BLaER1 treated with 17β-estradiol and CSF1 and Interleukin-3, amounts not matched to agents 10 nM and 100 nM (cell line): ENCODE measurements at regions not wholly inside any gene's neighbourhood (a gene's known extent, or its start where the extent isn't known, plus 50 kb on each side); places are given as distances from the start of the nearest gene placed in this dataset.
A peak's percentile ranks its signal among the peaks of the same experiment; 100 is the strongest.

ENCODE experiments used
- H3K27ac ChIP-seq, 11 experiments: shearing (Covaris generic); formaldehyde crosslinking; 2 replicates each; pipeline ENCODE4 v1.8.1; 2022
- H3K27me3 ChIP-seq, 11 experiments: shearing (Covaris generic); formaldehyde crosslinking; 2 replicates each; pipeline ENCODE4 v1.8.1; 2022
- H3K36me3 ChIP-seq, 11 experiments: shearing (Covaris generic); formaldehyde crosslinking; 2 replicates each; pipeline ENCODE4 v1.8.1; 2022
- H3K4me1 ChIP-seq, 10 experiments: shearing (Covaris generic); formaldehyde crosslinking; 2 replicates each; pipeline ENCODE4 v1.8.1; 2022
- H3K4me2 ChIP-seq, 11 experiments: shearing (Covaris generic); formaldehyde crosslinking; 2 replicates each; pipeline ENCODE4 v1.8.1; 2022
- H3K4me3 ChIP-seq, 10 experiments: shearing (Covaris generic); formaldehyde crosslinking; 2 replicates each; pipeline ENCODE4 v1.8.1; 2022
- H3K9ac ChIP-seq, 11 experiments: shearing (Covaris generic); formaldehyde crosslinking; 2 replicates each; pipeline ENCODE4 v1.8.1; 2022
- H3K9me3 ChIP-seq, 11 experiments: shearing (Covaris generic); formaldehyde crosslinking; replicated peaks in 1 of 11; 2 replicates each; pipeline ENCODE4 v1.8.1; 2022
- H4K20me1 ChIP-seq, 11 experiments: shearing (Covaris generic); formaldehyde crosslinking; 2 replicates each; pipeline ENCODE4 v1.8.1; 2022
- Cebpa-rat ChIP-seq, 11 experiments: shearing (Covaris generic); IDR thresholded peaks; 2 replicates each; pipeline ENCODE4 v1.8.1; 2022

DNA sequence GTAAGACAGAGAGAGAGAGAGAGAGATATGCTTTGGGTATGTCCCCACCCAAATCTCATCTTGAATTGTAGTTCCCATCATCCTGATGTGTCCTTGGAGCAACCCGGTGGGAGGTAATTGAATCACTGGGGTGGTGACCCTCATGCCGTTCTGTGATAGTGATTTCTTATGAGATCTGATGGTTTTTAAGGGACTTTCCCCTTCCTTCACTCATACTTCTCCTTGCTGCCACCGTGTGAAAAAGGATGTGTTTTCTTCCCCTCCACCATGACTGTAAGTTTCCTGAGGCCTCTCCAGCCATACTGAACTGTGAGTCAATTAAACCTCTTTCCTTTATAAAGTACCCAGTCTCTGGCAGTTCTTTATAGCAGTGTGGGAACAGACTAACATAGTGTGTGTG lies 60.3 kb downstream of the EOMES start:
- Histone ChIP-seq H3K27ac (no peak overlapping the region), H3K4me2 (peak overlapping the region in 2 of 11 experiments; percentile 24 to 31; a peak in 3 of 22 replicates), H3K9me3 (peaks cover 0 to 11% (median 0%) of the 10 kb centered on the region in 11 experiments; a peak in 2 of 22 replicates), H4K20me1 (no peaks in the 10 kb centered on the region), H3K4me1 (peaks cover 10 to 33% (median 13%) of the 10 kb centered on the region in 10 experiments), H3K9ac (no peak overlapping the region), H3K27me3 (no peaks in the 10 kb centered on the region), H3K36me3 (no peaks in the 10 kb centered on the region), H3K4me3 (no peak overlapping the region)
- no peak for TF ChIP-seq Cebpa-rat (IDR thresholded peaks at IDR 0.05)

DNA sequence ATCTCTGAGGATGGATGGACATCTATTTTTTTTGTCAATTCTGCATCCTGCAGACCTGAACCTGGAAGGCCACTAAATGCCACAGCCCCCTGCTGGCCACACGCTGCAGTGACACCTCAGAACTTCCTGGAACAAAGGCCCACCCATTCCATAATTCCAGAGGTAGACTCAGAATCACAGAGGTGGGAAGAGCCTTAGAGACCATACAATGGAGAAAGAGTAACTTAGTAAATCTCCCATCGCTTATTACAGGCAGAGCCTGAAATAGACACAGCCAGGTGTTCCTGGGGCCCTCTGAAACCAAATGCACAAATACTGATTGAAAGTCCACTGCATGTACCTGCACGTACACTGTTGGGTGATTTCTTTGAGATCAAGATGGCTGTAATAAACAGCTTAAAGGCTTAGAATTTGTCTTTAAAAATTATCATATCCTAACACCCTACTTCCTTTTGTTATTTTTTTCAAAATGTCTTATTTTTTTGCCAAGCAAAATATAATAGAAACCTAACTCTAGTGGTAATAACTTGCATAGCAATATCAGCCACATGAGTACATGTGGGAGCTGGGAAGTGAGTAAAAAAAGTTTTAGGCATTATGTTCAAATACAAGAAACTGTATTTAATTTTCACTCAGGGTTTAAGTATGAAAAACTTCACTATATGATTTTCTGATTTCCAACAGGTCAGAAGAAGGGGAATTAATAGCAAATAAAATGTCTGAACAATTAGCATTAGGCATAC lies 62.7 kb downstream of the EOMES start:
- Histone ChIP-seq H4K20me1 (no peaks in the 10 kb centered on the region), H3K27me3 (no peaks in the 10 kb centered on the region), H3K4me3 (no peak overlapping the region), H3K9ac (no peak overlapping the region), H3K36me3 (no peaks in the 10 kb centered on the region), H3K27ac (no peak overlapping the region; a peak in 1 of 22 replicates), H3K4me2 (no peak overlapping the region), H3K9me3 (peaks cover 0 to 11% (median 0%) of the 10 kb centered on the region in 11 experiments; a peak in 2 of 22 replicates), H3K4me1 (peaks cover 0 to 19% (median 0%) of the 10 kb centered on the region in 10 experiments; a peak in 3 of 20 replicates)
- TF ChIP-seq Cebpa-rat (IDR thresholded peaks at IDR 0.05): no peak

DNA sequence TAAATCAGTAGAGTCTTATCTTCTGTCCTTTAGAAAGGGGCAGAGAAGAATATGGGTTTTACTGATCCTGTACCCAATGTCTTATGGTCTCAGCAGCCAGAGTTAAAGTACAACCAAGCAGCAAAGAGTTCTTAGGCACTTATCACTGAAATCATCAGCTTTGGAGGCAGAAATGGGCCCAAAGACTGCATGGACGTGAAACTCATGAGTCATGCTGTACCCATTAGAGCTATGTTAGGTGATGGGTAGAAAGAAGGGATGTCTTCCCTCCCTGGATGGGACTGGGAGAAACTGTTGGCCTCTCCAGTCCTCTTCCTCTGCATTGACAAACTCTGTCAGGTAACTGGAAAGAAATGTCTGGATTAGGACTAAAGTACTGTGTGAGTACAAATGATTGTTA lies 63.4 kb downstream of the EOMES start:
- Histone ChIP-seq H3K27me3 (no peaks in the 10 kb centered on the region), H3K36me3 (no peaks in the 10 kb centered on the region), H3K4me3 (no peak overlapping the region), H3K9me3 (peaks cover 0 to 11% (median 0%) of the 10 kb centered on the region in 11 experiments; a peak in 2 of 22 replicates), H3K9ac (no peak overlapping the region), H4K20me1 (no peaks in the 10 kb centered on the region), H3K4me1 (peaks cover 0 to 19% (median 0%) of the 10 kb centered on the region in 10 experiments; a peak in 3 of 20 replicates), H3K27ac (no peak overlapping the region), H3K4me2 (no peak overlapping the region)
- TF ChIP-seq Cebpa-rat (IDR thresholded peaks at IDR 0.05): no peak

DNA sequence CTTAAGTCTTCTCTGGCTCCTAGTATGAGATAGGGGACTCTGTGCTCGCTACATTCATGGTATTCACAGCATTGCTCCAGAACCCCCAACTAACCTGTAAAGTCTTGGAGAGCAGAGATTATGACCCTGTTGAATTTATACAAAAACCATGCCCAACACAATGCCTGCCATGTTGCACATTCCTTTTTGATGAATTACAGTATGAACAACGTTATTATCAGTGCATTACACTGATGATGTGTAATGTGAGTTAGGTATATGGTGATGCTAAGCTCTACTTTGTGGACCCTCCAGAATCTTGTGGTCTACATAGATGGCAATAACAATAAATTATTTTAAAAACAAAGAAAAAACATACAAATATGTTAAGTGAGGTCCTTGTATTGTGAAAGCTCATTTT lies 64.3 kb downstream of the EOMES start:
- peaks cover 0 to 19% (median 0%) of the 10 kb centered on the region in 10 experiments; a peak in 3 of 20 replicates for H3K4me1 ChIP-seq
- H4K20me1 ChIP-seq: no peaks in the 10 kb centered on the region
- H3K27ac ChIP-seq: no peak overlapping the region
- peaks cover 0 to 10% (median 0%) of the 10 kb centered on the region in 11 experiments; a peak in 2 of 22 replicates for H3K9me3 ChIP-seq
- H3K9ac ChIP-seq: no peak overlapping the region
- H3K4me3 ChIP-seq: no peak overlapping the region
- H3K4me2 ChIP-seq: no peak overlapping the region
- no peak for TF ChIP-seq Cebpa-rat (IDR thresholded peaks at IDR 0.05)
- no peaks in the 10 kb centered on the region for H3K27me3 ChIP-seq
- no peaks in the 10 kb centered on the region for H3K36me3 ChIP-seq

DNA sequence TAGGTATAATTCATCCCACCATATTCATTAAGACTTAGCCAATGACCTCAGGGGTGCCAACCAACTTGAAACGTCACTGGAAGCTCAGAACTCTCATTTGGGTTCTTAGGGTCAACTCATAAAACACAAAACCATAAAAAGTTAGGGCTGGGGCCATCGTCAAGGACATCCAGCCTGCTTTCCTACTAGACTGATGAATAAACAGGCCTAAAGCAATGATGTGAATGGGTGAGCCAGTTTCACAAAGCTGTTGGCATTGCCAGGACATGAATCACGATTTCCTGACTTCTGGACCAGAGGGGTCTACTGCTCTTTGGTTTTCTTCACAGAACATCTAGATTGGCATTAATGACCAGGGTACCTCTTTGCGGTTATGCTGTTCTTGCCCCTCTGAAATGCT lies 64.7 kb downstream of the EOMES start:
- Histone ChIP-seq H3K4me2 (no peak overlapping the region), H3K9me3 (peaks cover 0 to 5% (median 0%) of the 10 kb centered on the region in 11 experiments; a peak in 2 of 22 replicates), H3K4me1 (peaks cover 0 to 14% (median 0%) of the 10 kb centered on the region in 10 experiments; a peak in 3 of 20 replicates), H3K27me3 (no peaks in the 10 kb centered on the region), H3K27ac (no peak overlapping the region), H3K36me3 (no peaks in the 10 kb centered on the region), H4K20me1 (no peaks in the 10 kb centered on the region), H3K4me3 (no peak overlapping the region), H3K9ac (no peak overlapping the region)
- no peak for TF ChIP-seq Cebpa-rat (IDR thresholded peaks at IDR 0.05)

DNA sequence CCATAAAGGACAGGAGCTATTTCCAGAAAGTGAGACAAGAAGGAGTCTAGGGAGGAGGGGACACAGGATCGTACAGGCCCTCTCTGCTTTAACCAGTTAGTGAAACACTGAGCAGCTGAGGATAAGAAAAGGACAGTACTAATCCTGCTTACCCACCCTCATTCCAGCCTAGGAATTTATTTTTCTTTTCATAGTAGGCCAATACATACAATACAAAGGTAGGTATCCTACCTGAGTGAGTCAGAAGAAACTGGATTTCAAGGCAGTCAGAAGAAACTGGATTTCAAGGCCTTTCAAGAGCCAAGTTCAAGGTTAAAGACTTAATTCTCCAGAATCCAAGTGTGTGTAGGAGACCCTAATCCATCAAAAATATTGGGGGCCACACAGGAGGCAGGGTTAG lies 65.3 kb downstream of the EOMES start:
- Histone ChIP-seq H3K4me3 (no peak overlapping the region), H3K36me3 (no peaks in the 10 kb centered on the region), H4K20me1 (no peaks in the 10 kb centered on the region), H3K4me2 (no peak overlapping the region), H3K4me1 (peaks cover 0 to 8% (median 0%) of the 10 kb centered on the region in 10 experiments; a peak in 3 of 20 replicates), H3K27me3 (no peaks in the 10 kb centered on the region), H3K9ac (no peak overlapping the region), H3K27ac (no peak overlapping the region), H3K9me3 (no peaks in the 10 kb centered on the region; a peak in 1 of 22 replicates)
- TF ChIP-seq Cebpa-rat (IDR thresholded peaks at IDR 0.05): no peak

DNA sequence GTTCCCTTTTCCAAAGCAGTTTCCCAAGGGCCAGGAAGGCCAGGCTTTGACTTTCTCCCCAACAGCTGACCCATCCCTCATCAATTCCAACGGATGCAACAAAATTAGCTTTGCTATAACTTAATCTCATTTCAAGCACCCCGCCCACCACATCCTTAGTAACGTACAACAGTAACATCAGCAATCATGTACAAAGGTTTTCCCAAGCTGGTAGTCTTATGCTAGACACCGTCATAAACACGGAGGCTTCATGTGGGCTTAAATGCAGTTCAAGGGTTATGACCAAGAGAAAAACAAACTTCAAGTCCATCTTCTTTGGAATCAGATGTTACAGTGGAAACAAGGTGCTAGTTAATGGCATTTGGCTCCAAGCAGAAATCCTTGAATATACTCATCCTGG lies 66.6 kb downstream of the EOMES start:
- Histone ChIP-seq H3K4me2 (no peak overlapping the region), H3K4me1 (no peaks in the 10 kb centered on the region), H3K9me3 (no peaks in the 10 kb centered on the region), H3K27me3 (no peaks in the 10 kb centered on the region), H3K36me3 (no peaks in the 10 kb centered on the region), H3K9ac (no peak overlapping the region), H3K27ac (no peak overlapping the region), H4K20me1 (no peaks in the 10 kb centered on the region), H3K4me3 (no peak overlapping the region)
- TF ChIP-seq Cebpa-rat (IDR thresholded peaks at IDR 0.05): no peak

DNA sequence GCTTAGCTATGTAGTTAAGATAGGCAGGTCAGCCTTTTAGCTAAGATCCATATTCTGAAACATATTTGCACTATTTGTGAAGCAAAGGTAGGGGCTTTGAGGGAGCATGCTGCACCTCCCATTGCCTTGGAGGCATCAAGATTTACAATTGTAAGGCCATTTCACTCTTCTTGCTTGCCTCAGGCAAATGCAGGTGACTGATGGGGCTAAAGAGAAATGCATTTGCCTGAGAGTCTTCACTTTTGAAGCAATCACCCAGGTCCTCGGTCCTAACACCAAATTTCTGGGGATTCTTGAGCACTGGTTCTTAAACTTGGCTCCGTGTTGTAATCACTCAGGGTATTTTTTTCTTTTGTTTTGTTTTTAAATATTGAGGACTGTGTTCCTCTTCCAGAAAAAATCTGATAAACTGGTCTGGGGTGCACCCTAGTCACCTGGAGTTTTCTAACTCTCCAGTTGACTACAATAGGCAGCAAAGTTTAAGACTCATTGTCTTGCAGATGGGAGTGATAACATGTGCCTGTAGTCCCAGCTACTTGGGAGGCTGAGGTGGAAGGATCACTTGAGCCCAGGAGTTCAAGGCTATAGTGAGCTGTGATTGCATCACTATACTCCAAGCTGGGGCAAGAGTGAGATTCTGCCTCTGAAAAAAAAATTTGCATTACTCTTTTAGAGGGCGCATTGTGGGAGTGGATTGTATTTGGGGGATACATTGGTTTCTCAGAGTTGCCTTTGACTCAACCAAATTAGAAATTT lies 68.1 kb downstream of the EOMES start:
- no peak overlapping the region for H3K4me3 ChIP-seq
- H3K27ac ChIP-seq: no peak overlapping the region

DNA sequence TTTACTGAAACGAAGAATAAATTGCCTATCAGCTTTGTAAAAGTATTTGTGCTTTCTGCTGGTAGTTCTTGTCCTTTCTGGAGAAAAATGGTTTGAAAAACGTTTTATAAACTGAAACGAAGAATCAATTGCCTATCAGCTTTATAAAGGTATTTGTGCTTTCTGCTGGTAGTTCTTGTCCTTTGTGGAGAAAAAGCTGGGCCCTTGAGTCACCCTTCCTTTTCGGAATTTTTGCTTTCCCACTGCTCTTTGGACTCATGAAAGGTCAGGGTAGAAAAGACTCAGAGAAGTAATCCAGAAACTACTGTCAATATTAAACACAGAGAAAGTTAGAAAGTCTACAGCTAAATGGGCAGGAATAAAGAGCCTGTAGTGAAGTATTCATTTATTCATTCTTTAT lies 72.8 kb downstream of the EOMES start:
- no peaks in the 10 kb centered on the region for H3K36me3 ChIP-seq

More for the DNA sequence above, 68.1 kb downstream of the EOMES start:
- Histone ChIP-seq H4K20me1 (no peaks in the 10 kb centered on the region), H3K9me3 (no peaks in the 10 kb centered on the region), H3K36me3 (no peaks in the 10 kb centered on the region), H3K27me3 (no peaks in the 10 kb centered on the region), H3K4me1 (no peaks in the 10 kb centered on the region), H3K4me2 (no peak overlapping the region), H3K9ac (no peak overlapping the region)
- no peak for TF ChIP-seq Cebpa-rat (IDR thresholded peaks at IDR 0.05)

More for the DNA sequence above, 72.8 kb downstream of the EOMES start:
- no peak overlapping the region for H3K9ac ChIP-seq
- no peaks in the 10 kb centered on the region for H3K4me1 ChIP-seq
- no peak overlapping the region for H3K4me2 ChIP-seq
- no peaks in the 10 kb centered on the region for H3K9me3 ChIP-seq
- H3K27ac ChIP-seq: no peak overlapping the region
- no peaks in the 10 kb centered on the region for H4K20me1 ChIP-seq
- H3K4me3 ChIP-seq: no peak overlapping the region
- no peaks in the 10 kb centered on the region for H3K27me3 ChIP-seq
- TF ChIP-seq Cebpa-rat (IDR thresholded peaks at IDR 0.05): no peak
